Testis (tissue), 2 donors: ENCODE measurements at regions not wholly inside any gene's neighbourhood (a gene's known extent, or its start where the extent isn't known, plus 50 kb on each side); places are given as distances from the start of the nearest gene placed in this dataset.

Source experiments
- DNase-seq: peaks from one replicate; pipeline ENCODE4 v3.0.0-alpha.2; 2019
- H3K27ac ChIP-seq, 2 donors: fragments of 200-600 bp; sonication (generic); one replicate each; pipeline ENCODE4 v1.5.1; 2019
- H3K27me3 ChIP-seq: fragments of 200-600 bp; sonication (generic); one replicate; pipeline ENCODE4 v1.5.1; 2019
- H3K36me3 ChIP-seq: fragments of 200-600 bp; sonication (generic); one replicate; pipeline ENCODE4 v1.5.1; 2017; ENCODE audit warnings: low read depth; ENCODE audit errors: missing control alignments
- H3K4me1 ChIP-seq: fragments of 200-600 bp; sonication (generic); one replicate; pipeline ENCODE4 v1.5.1; 2019
- H3K4me3 ChIP-seq, 2 donors: fragments of 200-600 bp; sonication (generic); one replicate each; pipeline ENCODE4 v1.5.1; 2017 to 2019
- H3K9me3 ChIP-seq: fragments of 200-600 bp; sonication (generic); one replicate; pipeline ENCODE4 v1.5.1; 2017
- POLR2A ChIP-seq: fragments of 450-650 bp; IDR thresholded peaks from one replicate; pipeline ENCODE4 v1.6.1; 2017; ENCODE audit warnings: antibody characterized with exemption, mild to moderate bottlenecking, moderate library complexity
- WGBS, 2 donors: methylation state at CpG; one replicate each; pipeline ENCODE4 v1.1.5; 2018; 5-methylcytosine and 5-hydroxymethylcytosine counted together
- intact Hi-C: fragments of 100-400 bp; cut with DNase I; formaldehyde crosslinking; loops from one replicate; pipeline ENCODE4 v1.15.1; 2023; ENCODE audit warnings: low total_unique reads
- TF ChIP-seq, protein P1 (sequence below), 3 experiments: fragments of 450-650 bp in 2 of 3; fragments of 200-600 bp in 1 of 3; sonication (generic) in 1 of 3; IDR thresholded peaks; one replicate each; pipeline ENCODE4 v1.5.1; 2016 to 2019; ENCODE audit warnings: antibody characterized with exemption in 3 of 3, mild to moderate bottlenecking in 2 of 3, moderate library complexity in 1 of 3

DNA sequence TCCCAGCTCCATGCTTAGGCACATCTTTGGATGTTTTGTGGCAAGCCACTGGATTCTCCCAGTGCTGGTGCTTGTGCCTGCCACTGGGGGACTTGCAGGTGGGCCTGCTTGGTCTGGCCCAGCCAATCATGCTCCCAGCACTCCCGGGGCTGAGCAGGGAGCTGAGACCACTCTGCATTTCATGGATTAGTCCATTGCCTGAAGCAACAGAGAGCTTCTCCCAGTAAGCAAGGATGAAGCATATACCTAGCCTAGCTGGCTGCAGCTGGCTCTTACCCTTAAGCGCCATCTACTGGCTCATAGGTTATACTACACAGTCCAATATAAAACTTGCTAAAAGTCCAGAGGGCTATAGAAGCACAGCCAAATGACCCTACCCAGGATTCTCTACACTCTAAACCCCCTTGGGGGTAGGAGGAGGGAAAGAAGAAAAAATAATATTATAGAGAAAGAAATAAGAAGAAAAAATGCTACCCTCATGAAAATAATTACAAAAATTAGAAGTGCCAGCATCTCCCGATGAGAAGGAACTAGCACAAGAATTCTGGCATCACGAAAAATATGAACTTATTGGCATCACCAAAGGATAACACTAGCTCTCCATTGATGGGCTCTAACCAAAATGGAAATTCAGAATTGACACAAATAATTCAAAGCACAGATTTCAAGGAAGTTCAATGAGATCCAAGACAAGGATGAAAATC, 275.3 kb downstream of the C11orf87 start:
- Histone ChIP-seq H3K4me1 (no peaks in the 10 kb centered on the region), H3K27me3 (no peaks in the 10 kb centered on the region), H3K4me3 (no peak overlapping the region), H3K9me3 (no peaks in the 10 kb centered on the region), H3K27ac (no peak overlapping the region), H3K36me3 (no peaks in the 10 kb centered on the region)
- intact Hi-C loops = no loop called here
- no peak for TF ChIP-seq POLR2A
- TF ChIP-seq, protein P1, sequence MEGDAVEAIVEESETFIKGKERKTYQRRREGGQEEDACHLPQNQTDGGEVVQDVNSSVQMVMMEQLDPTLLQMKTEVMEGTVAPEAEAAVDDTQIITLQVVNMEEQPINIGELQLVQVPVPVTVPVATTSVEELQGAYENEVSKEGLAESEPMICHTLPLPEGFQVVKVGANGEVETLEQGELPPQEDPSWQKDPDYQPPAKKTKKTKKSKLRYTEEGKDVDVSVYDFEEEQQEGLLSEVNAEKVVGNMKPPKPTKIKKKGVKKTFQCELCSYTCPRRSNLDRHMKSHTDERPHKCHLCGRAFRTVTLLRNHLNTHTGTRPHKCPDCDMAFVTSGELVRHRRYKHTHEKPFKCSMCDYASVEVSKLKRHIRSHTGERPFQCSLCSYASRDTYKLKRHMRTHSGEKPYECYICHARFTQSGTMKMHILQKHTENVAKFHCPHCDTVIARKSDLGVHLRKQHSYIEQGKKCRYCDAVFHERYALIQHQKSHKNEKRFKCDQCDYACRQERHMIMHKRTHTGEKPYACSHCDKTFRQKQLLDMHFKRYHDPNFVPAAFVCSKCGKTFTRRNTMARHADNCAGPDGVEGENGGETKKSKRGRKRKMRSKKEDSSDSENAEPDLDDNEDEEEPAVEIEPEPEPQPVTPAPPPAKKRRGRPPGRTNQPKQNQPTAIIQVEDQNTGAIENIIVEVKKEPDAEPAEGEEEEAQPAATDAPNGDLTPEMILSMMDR (IDR thresholded peaks at IDR 0.05) = peak; percentile 26 to 49 (median 33)
- 63 to 71% methylated on average over 3 to 4 of the region's 4 CpGs for WGBS, 2 donors
- DNase-seq = peak; percentile 32

DNA sequence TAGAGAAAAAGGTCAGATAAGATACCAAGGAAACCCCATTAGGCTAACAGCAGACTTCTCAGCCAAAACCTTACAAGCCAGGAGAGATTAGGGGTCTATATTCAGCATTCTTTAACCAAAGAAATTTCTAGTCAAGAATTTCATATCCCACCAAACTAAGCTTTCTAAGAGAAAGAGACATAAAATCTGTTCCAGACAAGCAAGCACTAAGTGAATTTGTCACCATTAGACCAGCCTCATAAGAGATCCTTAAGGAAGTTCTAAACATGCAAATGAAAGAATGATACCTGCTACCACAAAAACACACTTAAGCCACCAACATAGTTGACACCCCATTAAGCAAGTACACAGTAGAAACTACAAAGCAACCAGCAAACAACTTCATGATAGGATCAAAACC, 276.2 kb downstream of the C11orf87 start:
- Histone ChIP-seq H3K9me3 (no peaks in the 10 kb centered on the region), H3K4me3 (no peak overlapping the region), H3K4me1 (no peaks in the 10 kb centered on the region), H3K27me3 (no peaks in the 10 kb centered on the region), H3K36me3 (no peaks in the 10 kb centered on the region), H3K27ac (no peak overlapping the region)
- DNase-seq = no peak
- intact Hi-C loops = no loop called here
- TF ChIP-seq, protein P1 (IDR thresholded peaks at IDR 0.05) = no peak
- TF ChIP-seq POLR2A = no peak

DNA sequence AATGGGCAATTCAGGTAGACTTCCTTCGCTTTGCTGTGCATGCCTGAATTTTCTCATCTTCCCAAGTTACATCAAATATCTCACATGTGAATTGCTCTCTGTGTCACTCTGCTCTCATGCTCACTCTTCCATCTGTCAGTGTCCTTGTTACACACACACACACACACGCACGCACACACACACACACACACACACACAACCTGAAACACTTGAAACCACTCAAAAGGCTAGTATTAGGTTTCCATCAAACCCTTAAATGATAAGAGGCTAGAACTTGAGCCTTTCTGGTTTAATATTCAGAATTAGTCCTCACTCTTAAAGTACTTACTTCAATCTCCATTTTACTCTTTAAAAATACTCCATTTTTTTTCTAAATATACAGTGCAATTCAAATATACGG, 282.4 kb downstream of the C11orf87 start:
- no peak overlapping the region for H3K4me3 ChIP-seq
- no peaks in the 10 kb centered on the region for H3K36me3 ChIP-seq
- no peaks in the 10 kb centered on the region for H3K9me3 ChIP-seq
- 69 to 92% methylated on average over 4 of the region's 4 CpGs for WGBS, 2 donors
- no peak for TF ChIP-seq POLR2A
- TF ChIP-seq, protein P1 (IDR thresholded peaks at IDR 0.05) = no peak
- no peaks in the 10 kb centered on the region for H3K27me3 ChIP-seq
- H3K4me1 ChIP-seq = no peaks in the 10 kb centered on the region
- no peak overlapping the region for H3K27ac ChIP-seq
- intact Hi-C loops = no loop called here
- DNase-seq = no peak

DNA sequence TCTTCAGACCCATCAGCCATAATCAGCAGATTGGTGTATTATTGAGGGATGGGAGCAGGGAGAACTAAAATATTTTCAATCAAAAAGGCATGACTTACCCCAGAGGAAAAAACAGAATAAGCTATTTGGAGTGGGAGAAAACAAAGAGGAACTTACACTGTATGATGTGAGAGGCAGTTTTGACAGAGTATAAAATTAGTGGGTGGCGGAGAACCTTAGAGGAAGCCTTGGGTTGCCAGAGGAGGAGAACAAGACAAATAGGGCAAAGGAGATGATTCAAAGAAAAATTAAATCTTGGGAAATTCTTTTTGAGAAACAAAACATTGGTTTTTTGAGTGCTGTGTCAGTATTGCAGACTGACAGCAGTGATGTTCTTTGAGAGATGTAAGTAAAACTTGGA, 285.0 kb downstream of the C11orf87 start:
- no peak overlapping the region for H3K4me3 ChIP-seq
- DNase-seq = no peak
- no peak overlapping the region for H3K27ac ChIP-seq
- no peaks in the 10 kb centered on the region for H3K27me3 ChIP-seq
- intact Hi-C loops = no loop called here
- no peaks in the 10 kb centered on the region for H3K36me3 ChIP-seq
- no peak for TF ChIP-seq POLR2A
- TF ChIP-seq, protein P1 (IDR thresholded peaks at IDR 0.05) = no peak
- 80 to 95% methylated on average over 1 of the region's 1 CpG for WGBS, 2 donors
- H3K9me3 ChIP-seq = no peaks in the 10 kb centered on the region
- H3K4me1 ChIP-seq = no peaks in the 10 kb centered on the region

DNA sequence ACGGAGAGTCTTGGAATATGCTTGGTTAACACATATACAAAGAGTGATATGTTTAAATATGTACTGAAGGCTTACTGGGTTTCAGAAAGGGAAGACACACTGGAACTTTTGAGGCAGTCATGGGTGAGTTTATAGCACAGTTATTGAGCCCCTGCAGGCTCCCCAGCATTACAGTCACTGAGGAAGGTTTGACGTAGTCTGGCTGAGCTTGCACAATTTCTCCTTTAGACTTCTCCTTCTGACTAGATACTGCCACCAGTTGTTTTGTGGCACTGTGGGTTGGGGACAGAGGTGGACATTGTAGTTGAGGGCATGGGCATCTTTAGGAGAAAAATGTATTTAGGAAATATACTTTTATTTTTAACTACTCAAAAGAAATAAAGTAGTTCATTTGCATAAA, 285.4 kb downstream of the C11orf87 start:
- peak; percentile 17 for DNase-seq
- no peaks in the 10 kb centered on the region for H3K4me1 ChIP-seq
- WGBS, 2 donors = 69 to 90% methylated on average over 2 of the region's 2 CpGs
- H3K9me3 ChIP-seq = no peaks in the 10 kb centered on the region
- no peaks in the 10 kb centered on the region for H3K27me3 ChIP-seq
- no peak overlapping the region for H3K4me3 ChIP-seq
- intact Hi-C loops = no loop called here
- no peaks in the 10 kb centered on the region for H3K36me3 ChIP-seq
- H3K27ac ChIP-seq = no peak overlapping the region
- TF ChIP-seq POLR2A = no peak
- TF ChIP-seq, protein P1 (IDR thresholded peaks at IDR 0.05) = no peak
